HG02798 (cell line): ENCODE measurements at regions not wholly inside any gene's neighbourhood (a gene's known extent, or its start where the extent isn't known, plus 50 kb on each side); places are given as distances from the start of the nearest gene placed in this dataset.
"Not testable (repeated sequence)": the region's sequence is repeated elsewhere in the genome, so short reads cannot be mapped to it uniquely, and the experiment has no call there.

Source experiments
- ATAC-seq: cut with Tn5 transposase; IDR thresholded peaks from one replicate; pipeline ENCODE4 v1.9.1; 2021; ENCODE audit warnings: mild to moderate bottlenecking; ENCODE audit not compliant: unreplicated experiment, poor library complexity

DNA sequence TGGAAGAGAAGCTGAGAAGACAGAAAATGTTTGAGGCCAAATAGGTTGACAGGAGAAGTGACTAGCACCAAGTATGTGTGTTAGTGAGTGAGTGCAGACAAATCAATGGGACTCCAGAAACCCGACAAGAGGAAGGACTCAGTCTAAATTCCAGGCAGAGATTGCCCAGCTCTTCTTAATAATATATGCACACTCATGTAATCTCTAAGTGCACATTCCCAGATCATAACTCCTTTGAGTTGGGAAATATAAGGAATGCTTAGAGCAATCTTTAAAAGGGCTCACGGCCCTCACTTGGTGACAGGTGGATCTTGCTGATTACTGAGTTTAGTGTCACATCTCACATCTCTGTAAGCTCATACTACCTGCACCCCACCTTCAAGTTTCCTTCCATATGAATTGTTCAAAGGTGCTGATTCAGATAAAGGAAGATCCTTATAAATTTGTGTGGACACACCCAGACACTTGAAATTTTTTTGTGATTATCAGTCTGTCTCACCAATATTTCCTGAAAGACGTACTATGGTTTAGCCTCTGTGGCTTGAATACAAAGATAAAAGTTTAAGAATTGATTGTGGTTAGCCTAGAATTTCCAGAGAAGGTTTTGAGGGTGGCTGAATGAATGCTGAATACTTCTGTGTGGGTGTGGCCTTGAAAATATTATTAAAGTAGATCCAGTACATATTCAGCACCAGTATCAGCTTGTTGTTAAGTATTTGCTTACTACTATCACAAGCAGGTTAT lies 205.1 kb upstream of the UGT8 start:
- no peak for ATAC-seq

GRCh38 chr4:114396808-114397207 lies 201.8 kb upstream of the UGT8 start:
- ATAC-seq = no peak

- no peak for ATAC-seq
Observed at GRCh38 chr4:114398410-114398809, 200.2 kb upstream of the UGT8 start.

GRCh38 chr4:114399105-114399504 lies 199.5 kb upstream of the UGT8 start:
- ATAC-seq = no peak

DNA sequence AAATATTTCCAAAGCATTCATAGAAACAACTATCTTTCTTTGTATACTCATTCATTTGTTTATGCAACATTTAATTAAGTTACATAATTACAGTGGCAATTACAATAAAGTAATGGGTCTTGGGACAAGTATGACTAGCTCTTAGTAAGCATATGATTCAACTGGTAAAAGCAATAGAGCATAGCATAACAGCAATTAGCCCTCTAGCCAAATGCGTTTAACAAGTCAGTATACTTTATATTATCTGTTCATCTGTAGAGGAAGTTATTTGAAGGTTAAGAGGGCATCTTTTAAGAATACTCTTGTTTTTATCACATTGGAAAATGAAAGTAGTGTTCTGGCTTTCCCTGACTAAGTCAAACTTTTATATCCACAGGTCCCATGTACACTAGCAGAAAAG lies 198.1 kb upstream of the UGT8 start:
- ATAC-seq = no peak

GRCh38 chr4:114401483-114401882 lies 197.1 kb upstream of the UGT8 start:
- no peak for ATAC-seq

- no peak for ATAC-seq
Observed at GRCh38 chr4:114417214-114417613, 181.4 kb upstream of the UGT8 start.

- no peak for ATAC-seq
Observed at GRCh38 chr4:114420069-114420468, 178.5 kb upstream of the UGT8 start.

- ATAC-seq = peak; percentile 96
Observed at GRCh38 chr4:114423582-114423981, 175.0 kb upstream of the UGT8 start.

DNA sequence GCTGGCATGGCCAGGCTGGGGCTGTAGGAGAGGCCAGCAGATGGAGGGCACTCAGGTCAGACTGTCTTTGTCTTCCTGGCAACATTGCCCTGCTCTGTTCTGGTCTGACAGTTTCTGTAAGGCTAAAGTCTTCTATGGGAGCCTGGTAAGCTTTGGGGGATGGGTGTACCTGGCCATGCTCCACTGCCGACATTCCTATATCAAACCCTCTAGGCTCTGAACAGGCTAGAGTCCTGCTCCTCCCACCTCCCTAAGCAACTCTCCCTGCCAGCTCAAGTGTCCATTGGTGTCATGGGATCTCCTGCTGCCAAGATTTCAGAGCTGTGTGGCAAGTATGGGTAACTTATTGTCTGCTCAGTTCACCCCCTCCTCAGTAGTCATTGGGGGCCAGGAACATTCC lies 163.5 kb upstream of the UGT8 start:
- ATAC-seq = no peak

GRCh38 chr4:114442856-114443255 lies 155.8 kb upstream of the UGT8 start:
- ATAC-seq = no peak

DNA sequence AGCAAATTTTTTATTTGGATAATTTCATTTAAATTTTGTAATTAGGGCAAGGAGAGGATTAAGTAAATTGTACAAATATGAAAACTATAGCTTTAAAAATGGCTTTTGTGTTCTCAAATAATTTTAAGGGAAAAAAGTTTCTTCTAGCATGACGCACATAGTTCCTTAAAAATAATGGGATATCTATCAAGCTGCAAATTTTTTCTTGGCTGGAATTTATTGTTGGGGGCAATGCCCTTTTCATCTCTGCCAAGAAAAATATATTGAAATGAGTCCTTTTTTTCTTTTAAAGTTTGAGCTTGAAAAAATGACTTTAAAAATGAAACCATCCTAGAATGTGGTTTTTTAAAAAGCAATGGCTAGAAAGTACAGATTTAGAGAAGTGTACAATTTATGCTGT lies 154.4 kb upstream of the UGT8 start:
- ATAC-seq = no peak

GRCh38 chr4:114447963-114448516 lies 150.6 kb upstream of the UGT8 start:
- ATAC-seq = not testable (repeated sequence)

GRCh38 chr4:114458728-114459127 lies 139.9 kb upstream of the UGT8 start:
- no peak for ATAC-seq

DNA sequence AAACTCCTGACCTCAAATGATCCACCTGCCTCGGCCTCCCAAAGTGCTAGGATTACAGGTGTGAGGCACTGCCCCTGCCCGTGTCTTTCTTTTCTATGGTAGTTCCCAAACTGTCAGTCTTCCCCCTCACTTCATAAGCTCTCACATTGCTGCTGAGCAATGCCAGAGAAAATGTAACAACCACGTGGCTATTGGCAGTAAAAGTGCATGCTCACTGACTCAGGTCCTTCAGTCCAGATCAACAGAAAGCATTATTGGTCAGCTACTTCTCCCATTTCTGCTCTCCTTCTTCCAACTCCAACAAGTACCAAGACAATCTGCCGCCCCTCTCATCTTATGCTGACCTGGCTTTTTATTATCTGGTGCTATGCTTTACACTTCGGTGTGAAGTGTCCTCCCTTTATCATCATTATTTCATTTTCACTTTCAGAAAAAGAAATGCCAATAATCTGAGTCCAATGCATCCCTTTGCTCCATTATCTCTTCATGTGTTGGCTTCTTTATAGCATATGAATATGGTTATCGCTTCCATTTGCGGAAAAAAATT lies 133.8 kb upstream of the UGT8 start:
- no peak for ATAC-seq

GRCh38 chr4:114465766-114466165 lies 132.8 kb upstream of the UGT8 start:
- no peak for ATAC-seq

DNA sequence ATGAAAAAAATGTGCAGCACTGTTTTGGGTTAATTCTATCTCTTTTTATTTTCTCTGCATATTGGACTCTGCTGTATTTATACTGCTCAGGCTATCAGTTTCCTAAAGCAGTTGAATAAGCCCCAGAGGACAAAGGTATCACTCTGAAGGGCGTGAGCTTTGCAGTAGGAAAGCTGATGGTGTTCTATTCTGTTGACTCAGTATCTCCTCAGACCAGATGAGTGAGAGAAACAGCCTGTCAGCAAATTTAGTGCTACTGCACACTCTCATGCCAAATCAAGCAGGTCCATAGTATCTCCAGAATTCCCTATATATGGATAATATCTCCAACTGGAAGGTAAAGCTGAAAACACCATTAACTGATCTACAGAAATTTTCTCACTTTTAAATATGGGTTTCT lies 132.3 kb upstream of the UGT8 start:
- no peak for ATAC-seq

GRCh38 chr4:114472269-114473032 lies 126.2 kb upstream of the UGT8 start:
- ATAC-seq = no peak

DNA sequence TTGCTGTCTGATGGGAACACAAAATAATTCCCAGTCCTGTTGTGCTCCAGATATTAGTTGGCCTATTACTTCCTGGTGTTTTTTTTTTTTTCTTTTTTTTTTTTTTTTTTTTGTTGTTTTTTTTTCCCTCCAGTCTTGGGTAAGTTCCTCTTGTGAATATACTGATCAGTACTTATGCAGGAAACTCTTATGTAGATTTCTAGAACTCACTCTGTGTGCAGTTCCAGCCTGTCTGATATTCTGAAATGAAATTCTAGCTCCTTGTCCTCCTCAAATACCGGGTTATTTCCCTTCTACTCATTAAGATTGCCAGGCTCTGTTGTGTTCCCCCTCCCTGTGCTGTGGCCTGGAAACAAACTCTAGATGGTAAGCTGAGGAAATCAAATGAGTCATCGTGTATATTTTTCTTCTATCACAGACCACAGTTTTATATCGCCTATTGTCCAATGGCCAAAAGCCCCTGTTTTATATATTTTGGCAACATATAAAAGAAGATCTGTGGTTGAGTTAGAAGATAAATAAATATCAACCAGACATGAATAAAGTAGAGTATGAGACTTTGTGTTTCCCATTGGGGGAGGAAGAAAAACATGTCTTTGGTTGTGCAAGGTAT lies 124.3 kb upstream of the UGT8 start:
- ATAC-seq = no peak

GRCh38 chr4:114476310-114476709 lies 122.3 kb upstream of the UGT8 start:
- ATAC-seq = no peak

DNA sequence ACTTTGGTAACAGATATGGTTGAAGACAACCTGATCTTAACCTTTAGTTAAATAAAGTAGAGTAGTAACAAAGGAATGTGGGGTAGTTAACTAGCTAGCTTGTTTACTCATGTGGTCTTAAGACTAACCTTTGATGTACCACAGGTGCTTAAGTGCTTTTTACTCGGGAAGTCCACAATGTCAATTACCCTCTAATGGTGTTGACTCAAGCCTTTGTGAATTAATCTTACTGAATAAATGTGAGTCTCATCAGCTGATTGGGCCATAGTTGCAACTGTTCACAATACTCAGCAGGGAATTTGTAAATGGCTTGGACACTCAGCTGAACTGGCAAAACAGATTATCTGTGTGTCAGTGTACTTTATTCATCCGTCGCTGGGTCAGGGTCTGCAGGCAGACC lies 119.0 kb upstream of the UGT8 start:
- ATAC-seq = no peak
